HG03457 (cell line): ENCODE measurements at regions not wholly inside any gene's neighbourhood (a gene's known extent, or its start where the extent isn't known, plus 50 kb on each side); places are given as distances from the start of the nearest gene placed in this dataset.
A peak's percentile ranks its signal among the peaks of the same experiment; 100 is the strongest.
"Not testable (repeated sequence)": the region's sequence is repeated elsewhere in the genome, so short reads cannot be mapped to it uniquely, and the experiment has no call there.

ENCODE experiments used
- ATAC-seq: cut with Tn5 transposase; IDR thresholded peaks from one replicate; pipeline ENCODE4 v1.9.1; 2021; ENCODE audit warnings: moderate number of reproducible peaks; ENCODE audit not compliant: unreplicated experiment

DNA sequence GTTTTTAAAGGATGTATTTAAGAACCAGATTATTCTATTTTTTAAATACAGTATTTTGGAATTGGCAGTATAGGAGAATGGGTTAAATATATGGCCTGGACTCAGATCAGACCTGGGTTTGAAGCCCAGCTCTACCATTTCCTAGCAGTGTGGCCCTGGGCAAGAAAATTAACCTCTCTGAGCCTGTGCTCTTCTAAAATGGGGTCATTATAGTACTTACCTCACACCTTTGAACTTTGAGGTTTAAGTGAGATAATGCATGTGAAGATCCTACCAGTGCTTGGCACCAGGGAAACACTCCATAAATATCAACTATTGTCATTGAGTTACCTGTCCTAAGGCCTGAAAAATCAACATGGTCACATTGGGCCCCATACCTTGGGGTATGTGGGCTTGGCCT is 93.4 kb upstream of the WSB1 start:
- ATAC-seq, result no peak

DNA sequence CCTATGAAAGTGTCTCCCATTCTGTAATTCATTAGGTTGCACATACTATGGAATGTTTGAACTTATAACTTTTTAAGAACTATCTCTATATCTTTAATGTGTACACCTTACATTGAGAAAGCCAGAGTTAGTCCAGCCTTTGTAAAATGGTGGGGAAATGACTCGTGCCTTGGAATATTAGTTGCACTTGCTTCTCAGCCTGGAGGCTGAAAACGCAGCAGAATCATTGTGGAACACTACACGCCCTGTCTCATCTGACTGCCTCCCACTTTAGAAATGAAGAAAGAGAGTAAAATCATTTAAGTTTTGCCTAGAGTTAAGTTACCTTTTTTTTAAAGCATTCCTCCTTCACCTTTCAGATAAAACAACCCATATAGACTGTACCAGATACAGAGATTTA is 90.7 kb upstream of the WSB1 start:
- no peak for ATAC-seq

DNA sequence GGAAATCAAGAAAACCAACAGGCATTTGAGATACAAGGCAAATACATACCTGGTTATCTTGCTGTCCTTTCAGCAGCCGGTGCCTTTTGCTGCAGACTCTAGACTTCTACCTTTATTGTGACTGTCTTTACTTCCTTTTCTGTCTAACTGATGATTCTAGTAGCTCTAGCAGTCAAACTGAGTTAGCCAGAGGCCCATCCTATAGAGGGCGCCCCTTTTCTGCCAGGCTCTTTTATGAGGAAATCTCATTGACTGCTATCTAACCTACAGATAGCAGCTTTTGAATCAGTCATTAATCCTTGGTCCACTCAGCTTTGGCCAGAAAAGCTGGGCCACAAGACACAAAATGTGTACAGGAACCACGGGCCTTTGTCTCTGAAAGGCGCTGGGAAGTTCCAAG is 87.5 kb upstream of the WSB1 start:
- ATAC-seq, result no peak

DNA sequence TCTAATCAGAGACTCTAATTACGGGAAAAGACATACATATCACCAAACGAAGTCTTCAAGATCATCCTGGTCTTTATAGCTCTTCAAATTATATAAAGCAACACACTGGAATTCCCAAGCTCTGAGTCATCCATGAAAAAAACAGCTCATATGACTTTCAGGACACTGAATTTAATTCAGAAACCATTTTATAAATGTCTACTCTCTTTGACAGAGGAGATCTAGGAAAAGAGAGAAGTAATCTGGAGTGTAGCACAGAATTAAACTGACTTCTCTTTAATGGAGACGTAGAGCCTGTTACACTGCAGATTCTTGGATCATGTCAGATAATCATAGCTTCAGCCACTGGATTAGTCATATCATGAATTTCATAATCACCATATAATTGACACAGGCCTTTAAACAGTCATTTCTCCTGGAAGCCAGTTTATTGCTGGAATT is 86.8 kb upstream of the WSB1 start:
- no peak for ATAC-seq

DNA sequence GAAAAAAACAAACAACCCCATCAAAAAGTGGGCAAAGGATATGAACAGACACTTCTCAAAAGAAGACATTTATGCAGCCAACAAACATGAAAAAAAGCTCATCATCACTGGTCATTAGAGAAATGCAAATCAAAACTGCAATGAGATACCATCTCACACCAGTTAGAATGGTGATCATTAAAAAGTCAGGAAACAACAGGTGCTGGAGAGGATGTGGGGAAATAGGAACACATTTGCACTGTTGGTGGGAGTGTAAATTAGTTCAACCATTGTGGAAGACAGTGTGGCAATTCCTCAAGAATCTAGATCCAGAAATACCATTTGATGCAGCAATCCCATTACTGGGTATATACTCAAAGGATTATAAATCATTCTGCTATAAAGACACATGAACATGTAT is 85.5 kb upstream of the WSB1 start:
- ATAC-seq, result not testable (repeated sequence)

DNA sequence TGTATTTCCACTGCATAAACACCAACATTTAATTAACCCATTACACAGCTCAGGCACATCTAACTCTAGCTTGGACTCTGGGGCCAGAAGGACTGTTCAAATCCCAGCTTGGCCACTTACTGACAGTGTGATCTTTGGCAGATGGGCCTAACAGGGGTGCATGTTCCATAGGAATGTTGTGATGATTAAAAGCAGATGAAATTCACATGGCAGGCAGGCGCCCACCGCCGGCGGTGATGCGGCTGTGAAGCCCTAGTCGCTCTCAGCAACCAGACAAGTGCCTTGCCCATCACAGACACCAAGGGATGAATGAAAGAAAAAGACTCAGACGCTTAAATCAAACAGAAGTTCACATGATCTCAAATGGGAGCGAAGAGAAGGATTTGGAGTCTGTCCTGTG is 84.6 kb upstream of the WSB1 start:
- no peak for ATAC-seq

DNA sequence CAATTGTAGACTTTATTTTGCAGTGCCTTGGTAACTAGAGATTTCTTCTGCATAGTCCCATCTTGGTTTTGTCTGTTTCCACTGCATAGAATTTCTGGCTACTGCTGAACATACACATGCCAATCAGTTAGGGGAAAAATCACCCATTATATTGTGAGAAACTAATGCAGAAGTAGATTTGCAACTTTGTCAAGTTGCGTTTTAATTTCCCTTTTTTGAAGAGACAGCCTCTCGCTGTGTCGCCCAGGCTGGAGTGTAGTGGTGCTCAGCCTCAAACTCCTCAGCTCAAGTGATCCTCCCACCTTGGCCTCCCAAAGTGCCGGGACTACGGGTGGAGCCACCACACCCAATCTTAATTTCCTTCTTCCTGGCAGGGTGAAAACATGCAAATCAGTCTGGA is 83.1 kb upstream of the WSB1 start:
- not testable (repeated sequence) for ATAC-seq

DNA sequence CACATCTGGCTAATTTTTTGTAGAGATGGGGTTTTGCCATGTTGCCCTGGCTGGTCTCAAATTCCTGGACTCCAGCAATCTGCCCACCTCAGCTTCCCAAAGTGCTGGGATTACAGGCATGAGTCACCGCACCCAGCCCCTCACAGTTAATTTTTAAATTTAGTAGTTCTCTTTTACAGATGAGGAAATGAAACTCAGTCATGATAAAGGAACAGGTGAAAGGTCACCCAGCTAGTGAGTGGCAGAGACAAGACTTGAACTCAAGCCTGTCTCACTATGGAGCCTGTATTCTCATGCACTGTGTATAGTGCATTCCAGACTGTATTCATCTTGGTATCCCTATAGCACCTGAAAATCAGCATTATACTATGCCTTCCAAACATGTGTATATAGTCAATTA is 77.1 kb upstream of the WSB1 start:
- no peak for ATAC-seq

DNA sequence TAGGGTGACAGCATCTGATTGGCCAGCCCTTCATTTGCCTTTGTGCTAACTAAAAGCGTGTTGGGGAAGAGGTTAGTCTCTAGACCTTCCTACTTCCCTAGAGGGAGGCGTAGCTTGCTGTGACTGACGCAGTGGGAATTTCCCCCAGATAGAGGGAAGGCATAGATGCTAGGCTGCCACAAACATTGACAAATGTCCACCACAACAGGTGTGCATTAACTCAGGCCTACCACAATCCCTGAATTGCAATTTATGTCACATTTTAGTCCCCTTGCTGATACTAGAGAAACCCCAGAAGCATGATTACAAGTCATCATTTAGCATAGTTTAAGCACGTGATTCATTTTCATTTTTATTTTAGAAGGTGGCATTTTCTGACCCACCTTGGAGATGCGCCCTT is 76.3 kb upstream of the WSB1 start:
- peak; percentile 87 for ATAC-seq

DNA sequence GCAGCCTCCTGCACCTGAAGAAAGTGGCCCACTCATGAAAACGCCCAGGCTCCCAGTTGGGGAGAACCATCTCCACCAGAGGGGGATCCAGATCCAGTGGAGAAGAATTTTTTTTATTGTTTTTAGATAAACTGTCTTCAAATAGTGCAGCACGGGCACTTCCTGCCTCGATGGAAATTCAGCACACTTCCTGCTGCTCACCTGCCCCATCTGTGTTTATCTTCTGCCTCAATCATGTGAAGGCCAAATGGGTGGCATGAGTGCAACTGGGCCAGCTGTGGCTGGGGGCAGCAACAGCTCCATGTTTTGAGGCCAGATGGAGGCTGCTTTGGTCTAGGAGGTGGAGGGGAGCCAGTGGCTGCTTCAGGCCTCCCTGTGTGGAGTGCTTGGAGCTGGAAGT is 75.9 kb upstream of the WSB1 start:
- no peak for ATAC-seq

DNA sequence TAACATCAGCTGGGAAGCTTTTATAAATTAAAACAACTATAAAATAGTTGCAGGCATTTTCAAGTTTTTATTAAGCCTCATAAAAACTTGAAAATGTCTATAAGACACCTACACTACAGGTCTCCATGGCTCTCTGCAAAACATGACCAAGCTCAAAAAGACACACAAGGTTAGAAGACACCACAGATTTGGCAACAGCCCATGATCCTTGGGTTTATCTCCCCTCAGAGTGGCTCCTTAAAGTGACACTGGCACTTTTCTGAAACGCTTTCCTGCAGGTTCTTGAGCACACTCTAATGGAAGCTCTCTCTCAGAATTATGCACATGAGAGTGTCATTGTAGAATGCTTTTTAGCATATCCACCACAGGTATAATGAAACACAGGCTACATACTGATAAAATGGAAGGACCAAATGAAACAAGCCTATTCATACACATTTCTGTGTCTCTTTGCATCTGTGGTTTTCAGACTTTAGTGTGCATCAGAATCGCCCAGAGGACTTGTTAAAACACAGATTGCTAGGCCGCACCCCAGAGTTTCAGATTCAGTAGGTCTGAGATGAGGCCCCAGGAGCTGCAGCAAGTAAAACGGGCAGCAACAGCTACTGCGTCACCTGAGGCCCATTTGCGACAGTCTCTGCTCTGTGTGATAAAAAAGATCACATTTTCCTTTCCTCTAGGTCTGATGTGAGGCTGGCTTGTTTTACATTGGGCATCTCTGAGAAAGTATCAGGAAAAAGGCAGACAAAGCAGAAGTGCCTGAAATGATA is 75.0 kb upstream of the WSB1 start:
- ATAC-seq, result no peak

DNA sequence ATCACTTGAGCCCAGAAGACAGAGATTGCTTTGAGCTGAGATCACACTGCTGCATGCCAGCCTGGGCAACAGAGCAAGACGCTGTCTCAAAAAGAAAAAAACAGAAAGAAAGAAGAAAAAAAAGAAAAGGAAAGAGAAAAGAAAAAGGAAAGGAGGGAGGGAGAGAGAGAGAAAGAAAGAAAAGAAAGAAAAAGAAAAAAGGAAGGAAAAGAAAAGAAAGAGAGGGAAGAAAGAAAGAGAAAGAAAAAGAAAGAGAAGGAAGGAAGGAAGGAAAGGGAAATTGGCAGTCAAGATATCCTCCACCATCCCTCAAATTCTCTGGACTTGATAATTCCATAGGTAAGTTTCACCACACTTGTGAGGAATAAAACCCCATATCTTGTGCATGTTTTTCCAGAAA is 71.4 kb upstream of the WSB1 start:
- ATAC-seq, result no peak

DNA sequence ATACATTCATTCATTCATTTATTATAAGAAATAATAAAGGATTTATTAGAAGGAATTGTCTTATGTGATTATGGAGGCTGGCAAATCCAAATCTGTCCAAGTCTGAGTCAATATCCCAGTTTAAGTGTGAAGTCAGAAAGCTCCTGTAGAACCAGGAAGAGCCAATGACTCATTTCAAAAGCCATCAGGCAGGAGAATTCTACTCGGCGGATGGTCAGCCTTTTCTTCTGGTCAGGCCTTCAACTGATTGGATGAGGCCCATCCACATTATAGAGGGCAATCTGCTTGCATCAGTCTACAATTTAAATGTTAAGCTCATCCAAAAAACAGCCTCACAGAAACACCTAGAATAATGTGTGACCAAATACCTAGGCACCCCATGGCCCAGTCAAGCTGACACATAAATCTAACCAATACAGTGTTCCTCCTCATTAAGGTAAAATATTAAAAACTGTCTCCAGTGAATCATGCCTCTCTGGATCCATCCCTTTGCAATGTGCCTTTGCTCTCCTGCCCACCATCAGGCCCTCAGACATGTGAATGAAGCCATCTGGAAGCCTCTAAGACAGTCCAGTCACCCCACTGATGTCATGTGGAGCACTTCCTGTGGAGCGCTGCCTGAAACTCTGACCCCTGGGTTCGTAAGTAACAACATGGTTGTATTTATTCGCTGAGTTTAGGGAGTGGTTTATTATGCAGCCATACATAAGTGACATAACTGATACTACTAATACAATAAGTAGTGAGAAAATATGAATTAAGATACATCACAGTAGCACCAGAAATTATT is 69.2 kb upstream of the WSB1 start:
- no peak for ATAC-seq

DNA sequence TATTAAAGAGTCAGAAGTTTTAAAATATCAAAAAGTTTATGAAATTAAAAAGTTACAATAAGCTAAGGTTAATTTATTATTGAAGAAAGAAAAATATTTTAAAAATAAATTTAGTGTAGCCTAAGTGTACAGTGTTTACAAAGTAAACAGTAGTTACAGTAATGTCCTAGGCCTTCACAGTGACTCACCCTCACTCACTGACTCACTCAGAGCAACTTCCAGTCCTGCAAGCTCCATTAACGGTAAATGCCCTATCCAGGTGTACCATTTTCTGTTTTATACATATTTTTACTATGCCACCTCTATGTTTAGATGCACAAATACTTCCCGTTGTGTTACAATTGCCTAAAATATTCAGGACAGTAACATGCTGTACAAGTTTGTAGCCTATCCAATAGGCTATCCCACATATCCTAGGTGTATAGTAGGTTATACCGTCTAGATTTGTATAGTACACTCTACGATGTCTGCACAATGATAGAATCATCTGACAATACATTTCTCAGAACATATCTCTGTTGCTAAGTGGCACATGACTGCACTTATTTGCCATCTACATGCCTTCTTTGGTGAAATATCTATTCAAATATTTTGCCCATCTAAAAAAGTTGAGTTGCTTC is 67.2 kb upstream of the WSB1 start:
- ATAC-seq, result no peak

DNA sequence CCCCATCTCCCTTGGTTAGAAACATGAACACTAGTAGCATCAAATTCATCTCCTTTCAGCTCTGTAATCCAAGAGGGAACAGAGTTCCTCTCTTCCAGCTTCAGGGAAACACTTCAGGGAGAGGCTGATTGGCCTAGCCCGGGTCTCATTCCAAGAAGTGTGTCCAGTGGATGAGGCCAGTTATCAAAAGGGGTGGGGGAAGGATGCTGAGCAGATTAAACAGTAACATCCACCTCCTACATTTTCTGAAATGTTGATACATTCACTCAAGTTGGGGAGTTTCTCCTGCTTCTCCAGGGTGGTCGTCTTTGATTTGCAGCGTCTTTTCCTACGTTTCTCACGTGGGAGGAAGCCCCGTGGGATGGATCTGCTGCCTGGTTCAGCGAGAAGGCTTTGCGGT is 62.9 kb upstream of the WSB1 start:
- no peak for ATAC-seq

DNA sequence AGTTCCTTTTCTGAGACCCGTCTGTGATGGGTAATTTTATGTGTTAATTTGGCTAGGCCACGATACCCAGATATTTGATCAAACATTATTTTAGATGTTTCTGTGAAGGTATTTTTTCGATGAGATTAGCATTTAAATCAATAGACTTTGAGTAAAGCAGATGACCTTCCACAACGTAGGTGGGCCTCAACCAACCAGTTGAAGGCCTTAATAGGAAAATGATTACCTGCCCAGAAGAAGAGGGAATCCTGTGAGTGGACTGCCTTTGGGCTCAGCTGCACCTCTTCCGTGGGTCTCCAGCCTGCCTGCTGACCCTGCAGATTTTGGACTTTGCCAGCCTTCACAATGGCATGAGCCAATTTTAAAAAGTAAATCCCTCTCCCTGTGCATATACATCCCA is 61.6 kb upstream of the WSB1 start:
- no peak for ATAC-seq

DNA sequence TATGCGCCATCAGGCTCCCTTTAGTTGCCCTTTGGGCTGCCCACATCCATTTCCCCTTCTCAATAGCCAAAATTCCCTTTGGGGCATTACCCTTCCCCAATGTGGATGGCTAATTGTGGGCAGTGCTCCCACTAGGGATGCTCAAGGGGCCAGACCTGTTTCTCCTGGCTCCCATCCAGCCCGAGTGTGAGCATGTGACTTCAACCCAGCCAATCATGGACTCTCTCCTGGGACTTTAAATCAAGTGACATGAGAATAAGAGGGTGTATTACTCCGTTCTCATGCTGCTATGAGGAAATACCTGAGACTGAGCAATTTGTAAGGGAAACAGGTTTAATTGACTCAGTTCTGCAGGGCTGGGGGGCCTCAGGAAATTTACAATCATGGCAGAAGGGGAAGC is 60.9 kb upstream of the WSB1 start:
- ATAC-seq, result no peak

DNA sequence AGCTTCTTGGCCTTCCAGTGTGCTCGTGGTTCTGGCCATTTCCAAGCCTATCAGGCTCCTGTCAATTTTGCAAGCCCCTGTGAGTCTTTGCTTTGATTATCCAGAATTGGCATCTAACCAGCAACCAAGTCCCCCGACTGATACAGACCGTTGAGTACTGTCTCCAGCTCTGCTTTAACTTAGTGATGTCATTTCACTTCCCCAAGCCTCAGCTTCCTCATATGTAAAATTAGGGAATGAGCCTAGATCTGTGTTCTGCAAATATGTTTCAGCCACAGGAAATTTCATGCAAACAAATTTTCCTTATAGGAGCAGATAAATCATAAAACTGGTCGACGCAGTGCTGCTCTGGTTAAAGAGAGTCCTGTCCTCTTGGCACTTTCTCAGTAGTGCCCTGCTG is 60.1 kb upstream of the WSB1 start:
- ATAC-seq, result no peak

DNA sequence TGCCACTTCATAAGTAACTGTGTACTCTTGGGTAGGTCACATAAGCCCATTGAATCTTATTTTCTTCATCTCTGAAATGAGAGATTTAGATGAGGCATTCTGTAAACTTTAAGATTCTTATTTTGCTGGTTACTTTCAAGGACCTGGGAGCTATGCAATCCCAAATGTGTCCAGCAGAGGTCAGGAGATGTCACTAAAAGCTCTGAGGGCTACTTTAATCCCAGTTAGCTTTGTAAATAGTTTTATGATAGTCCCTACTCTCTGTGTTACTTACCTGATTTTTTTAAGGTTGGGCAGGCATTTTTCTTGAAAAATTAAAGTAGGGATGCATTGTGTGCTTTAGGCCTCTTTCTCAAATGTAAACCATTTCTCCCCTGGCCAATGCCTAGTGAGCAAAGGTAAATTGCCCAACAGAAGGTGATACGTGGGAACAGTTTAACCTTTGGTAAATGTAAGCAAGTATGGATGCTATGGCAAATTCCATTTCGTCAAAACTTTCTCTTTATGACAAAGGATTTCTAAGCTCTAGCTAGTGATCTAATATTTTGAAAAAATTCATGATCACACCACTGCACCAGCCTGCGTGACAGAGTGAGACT is 57.1 kb upstream of the WSB1 start:
- no peak for ATAC-seq

DNA sequence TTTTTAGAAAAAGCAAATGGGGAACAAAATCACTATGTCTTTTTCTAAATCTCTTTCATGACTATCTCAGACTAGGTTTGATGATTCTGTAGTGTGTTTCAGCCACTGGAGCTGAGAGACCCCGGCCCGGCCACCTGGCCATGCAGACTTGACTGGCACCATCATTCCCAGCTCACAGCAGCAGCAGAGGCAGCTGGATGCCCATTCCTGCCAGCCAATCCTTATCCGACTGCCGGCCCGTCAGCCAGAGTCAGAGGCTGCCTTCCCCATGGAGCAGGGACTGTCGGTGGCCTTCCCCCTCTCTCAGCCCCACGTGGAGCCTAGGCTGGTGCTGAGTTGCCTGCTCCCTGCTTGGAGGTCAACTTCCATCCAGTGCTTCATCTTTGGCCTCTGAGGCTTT is 56.0 kb upstream of the WSB1 start:
- ATAC-seq, result no peak

DNA sequence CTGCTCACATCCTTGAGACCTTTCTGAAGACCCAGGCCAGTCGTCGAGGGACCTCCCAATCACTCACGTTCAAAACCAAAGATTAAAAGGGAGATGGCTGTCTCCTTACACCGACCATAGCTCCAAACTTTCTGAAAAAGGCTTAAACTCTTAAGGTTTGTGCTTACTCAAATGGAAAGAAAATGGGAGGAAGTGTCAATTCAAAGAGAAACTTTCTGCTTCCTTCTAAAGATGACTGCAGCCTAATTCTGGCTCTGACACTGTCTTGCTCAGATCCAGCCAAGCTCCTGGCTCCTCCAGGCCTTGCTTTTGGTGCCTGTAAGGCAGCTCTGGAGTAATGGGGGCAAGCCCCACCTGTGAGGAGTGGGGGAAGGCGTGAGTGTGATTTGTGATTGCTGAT is 54.9 kb upstream of the WSB1 start:
- ATAC-seq, result no peak

DNA sequence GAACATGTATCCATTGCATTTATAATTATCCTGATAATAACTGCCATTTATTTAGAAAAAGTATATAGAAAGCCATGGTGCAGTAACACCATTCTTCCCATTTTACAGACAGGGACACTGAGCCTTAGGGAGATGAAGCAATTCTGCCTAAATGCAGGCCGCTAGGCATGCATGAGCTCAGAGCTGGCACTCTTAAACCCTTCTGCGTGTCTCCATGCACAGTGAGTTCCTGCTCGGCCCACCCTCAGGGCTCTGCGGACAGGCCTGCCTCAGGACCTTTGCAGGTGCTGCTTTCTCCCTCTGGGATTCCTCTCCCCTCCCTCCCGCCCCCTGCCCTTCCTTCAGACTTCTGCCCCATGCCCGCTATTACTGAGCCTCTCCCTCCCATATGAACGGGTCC is 54.3 kb upstream of the WSB1 start:
- no peak for ATAC-seq
